ENCODE measurements at regions not wholly inside any gene's neighbourhood (a gene's known extent, or its start where the extent isn't known, plus 50 kb on each side); places are given as distances from the start of the nearest gene placed in this dataset.

DNA sequence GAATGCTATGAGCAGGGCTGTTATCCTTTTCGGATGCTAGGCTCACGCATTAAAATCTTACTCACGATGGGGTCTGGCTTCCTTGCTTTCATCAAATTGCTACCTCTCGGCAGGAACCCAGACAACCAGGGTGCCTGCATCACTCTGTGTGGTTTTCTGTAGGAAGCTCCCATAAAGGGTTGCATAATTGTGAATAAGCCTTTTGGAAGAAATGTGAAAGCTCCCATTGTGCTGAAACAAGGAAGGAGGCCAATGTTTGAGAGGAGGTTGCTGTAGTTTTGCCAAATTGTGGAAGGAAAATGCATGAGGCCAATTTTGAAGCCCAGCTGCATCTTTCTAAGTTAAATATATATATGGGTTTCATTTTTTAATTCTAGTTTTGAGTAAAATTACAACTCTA, 615.5 kb downstream of the C6orf118 start:
- no peak for TF ChIP-seq CTCF (IDR thresholded peaks at IDR 0.05; ENCODE audit: low read depth, low read length, missing control alignments)
- no peak overlapping the region for H3K4me3 ChIP-seq (ENCODE audit: low read depth, low read length)

GRCh38 chr6:164692772-164693510, 616.5 kb downstream of the C6orf118 start:
- DNase-seq (ENCODE audit: low read depth) = no peak
- H3K4me3 ChIP-seq (ENCODE audit: low read depth, low read length) = no peak overlapping the region
- TF ChIP-seq CTCF (IDR thresholded peaks at IDR 0.05; ENCODE audit: low read depth, low read length, missing control alignments) = no peak

More for the DNA sequence above, 615.5 kb downstream of the C6orf118 start:
- no peak for DNase-seq (ENCODE audit: low read depth)

DNA sequence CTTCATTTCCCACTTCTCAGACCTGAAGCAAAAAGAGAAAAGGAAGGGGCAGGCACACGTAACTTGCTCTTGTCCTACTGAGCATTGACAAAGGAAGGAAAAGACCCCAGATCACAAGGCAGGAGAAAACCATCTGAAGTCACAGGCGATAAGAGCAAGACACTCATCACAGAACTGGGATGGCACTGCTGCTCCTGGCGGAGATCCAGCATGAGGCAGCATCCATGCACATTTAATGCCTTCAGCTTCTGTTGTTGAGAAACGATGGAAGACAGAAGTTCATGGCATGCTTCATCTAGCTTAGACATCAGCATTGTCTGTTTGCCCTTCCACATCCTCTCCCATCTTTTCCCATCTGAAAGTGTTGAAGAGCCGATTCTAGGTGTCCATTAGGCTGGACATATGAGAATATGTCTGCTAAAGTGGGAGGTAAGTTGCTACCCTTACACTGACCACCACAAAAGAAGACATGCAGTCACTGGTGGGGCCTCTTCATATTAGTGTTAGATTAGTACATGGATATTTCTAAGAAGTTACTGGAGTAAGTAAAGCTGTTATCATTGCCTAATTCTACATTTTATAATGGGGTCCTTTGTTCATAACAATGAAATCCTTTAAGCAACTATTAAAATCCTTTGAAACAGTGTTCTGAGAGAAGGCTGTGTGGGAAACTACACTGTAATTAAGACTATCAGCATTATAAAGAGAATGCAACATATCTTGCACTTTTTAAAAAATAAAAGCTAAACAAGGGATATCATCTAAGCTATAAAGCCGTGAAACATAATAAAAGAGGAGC, 618.5 kb downstream of the C6orf118 start:
- TF ChIP-seq CTCF (IDR thresholded peaks at IDR 0.05; ENCODE audit: low read depth, low read length, missing control alignments) = no peak
- no peak for DNase-seq (ENCODE audit: low read depth)
- H3K4me3 ChIP-seq (ENCODE audit: low read depth, low read length) = no peak overlapping the region

DNA sequence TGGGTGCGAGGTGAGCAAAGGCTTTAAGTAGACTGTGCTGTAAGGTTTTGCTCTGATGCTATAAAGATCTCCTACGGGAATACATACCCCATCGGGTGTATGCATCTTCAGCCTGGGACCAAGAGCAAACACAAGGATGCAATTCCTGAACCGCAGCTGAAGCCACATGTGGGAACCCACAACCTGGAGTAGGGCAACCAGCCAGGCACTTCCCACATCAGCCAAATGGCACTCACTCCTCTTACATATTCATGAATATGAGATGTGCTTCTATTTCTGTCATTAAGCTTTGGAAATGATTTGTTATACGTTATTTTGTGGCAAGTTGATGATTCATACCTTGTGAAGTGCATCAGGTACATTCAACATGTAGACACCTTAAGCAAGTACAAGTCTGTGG, 619.2 kb downstream of the C6orf118 start:
- TF ChIP-seq CTCF (IDR thresholded peaks at IDR 0.05; ENCODE audit: low read depth, low read length, missing control alignments) = no peak
- DNase-seq (ENCODE audit: low read depth) = no peak
- H3K4me3 ChIP-seq (ENCODE audit: low read depth, low read length) = no peak overlapping the region

- H3K4me3 ChIP-seq (ENCODE audit: low read depth, low read length) = no peak overlapping the region
- no peak for TF ChIP-seq CTCF (IDR thresholded peaks at IDR 0.05; ENCODE audit: low read depth, low read length, missing control alignments)
- no peak for DNase-seq (ENCODE audit: low read depth)
These were observed 644.1 kb downstream of the C6orf118 start for GRCh38 chr6:164665328-164665727.

- TF ChIP-seq CTCF (IDR thresholded peaks at IDR 0.05; ENCODE audit: low read depth, low read length, missing control alignments) = no peak
- H3K4me3 ChIP-seq (ENCODE audit: low read depth, low read length) = no peak overlapping the region
- DNase-seq (ENCODE audit: low read depth) = no peak
These were observed 645.8 kb downstream of the C6orf118 start for GRCh38 chr6:164663634-164664033.

Measured in GM12864 (cell line).